Activated T-cell treated with anti-CD3 and anti-CD28 coated beads for 4 hours (primary cell): ENCODE measurements at regions not wholly inside any gene's neighbourhood (a gene's known extent, or its start where the extent isn't known, plus 50 kb on each side); places are given as distances from the start of the nearest gene placed in this dataset.
"Not testable (repeated sequence)": the region's sequence is repeated elsewhere in the genome, so short reads cannot be mapped to it uniquely, and the experiment has no call there.

Experiments
- DNase-seq: peaks from one replicate; pipeline ENCODE4 v3.0.0-alpha.2; 2020

DNA sequence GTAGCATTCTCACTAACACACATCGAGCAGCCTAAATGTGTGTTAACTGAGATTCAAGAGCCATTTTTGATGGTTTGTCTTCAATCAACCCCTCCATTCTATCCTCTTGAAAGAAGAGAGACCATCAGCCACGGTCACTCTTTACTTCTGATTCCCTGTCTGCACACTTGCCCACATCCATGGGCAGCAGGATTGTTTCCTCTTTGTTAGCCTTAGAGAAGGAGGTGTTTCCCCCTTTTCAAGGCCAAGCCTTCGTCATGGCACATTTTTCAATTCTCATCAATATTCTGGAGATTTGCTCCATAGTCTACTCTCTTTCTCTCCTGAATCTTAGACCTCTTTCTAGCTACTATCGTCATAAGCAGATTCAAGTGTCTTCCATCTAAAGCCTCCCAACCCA is 522.4 kb upstream of the NAALADL2 start:
- no peak for DNase-seq

GRCh38 chr3:174337227-174337626 is 521.9 kb upstream of the NAALADL2 start:
- DNase-seq: no peak

GRCh38 chr3:174340624-174341587 is 518.2 kb upstream of the NAALADL2 start:
- no peak for DNase-seq

DNA sequence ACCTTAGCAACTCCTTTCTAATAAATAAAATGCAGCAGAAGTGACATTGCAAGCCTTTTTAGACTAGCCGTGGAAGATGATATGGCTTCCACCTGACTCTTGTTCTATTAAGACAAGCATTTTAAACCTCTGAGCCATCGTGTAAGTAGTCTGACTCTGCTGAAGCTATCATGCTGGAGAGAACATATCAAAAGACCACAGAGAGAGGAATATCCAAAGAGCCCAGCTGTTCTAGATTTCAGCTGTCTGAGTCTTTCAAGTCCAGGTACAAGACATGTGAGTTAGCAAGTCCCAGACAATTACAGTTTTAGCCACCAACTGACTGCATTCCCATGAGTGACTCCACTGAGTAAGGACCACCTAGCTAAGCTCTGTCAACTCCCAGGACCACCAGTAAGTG is 517.0 kb upstream of the NAALADL2 start:
- DNase-seq: no peak

DNA sequence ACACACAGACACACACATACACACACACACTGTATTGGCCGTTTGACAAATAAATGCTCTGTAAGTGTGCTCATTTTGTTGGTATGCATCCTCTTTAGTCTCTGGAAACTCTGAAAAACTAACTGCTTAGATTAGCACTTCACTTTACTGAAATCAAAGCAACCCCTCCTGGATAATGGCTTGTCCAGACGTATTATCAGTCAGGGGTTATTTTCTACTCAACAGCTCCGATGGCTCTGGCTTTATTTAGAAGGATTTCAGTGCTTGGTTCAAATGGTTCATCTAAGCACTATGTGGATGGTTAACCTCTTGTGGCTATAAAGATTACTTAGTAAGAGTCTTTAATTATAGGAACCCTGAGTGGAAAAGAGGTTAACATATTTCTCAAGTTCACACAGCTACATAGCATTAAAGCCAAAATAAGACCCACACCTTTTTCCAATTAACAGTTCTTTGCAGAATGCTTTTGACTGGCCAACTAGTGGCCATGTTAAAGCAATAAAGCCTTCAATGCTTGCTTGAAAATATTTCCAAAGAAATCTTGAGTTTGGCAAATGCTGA is 516.1 kb upstream of the NAALADL2 start:
- no peak for DNase-seq

GRCh38 chr3:174346141-174346540 is 513.0 kb upstream of the NAALADL2 start:
- no peak for DNase-seq

- DNase-seq: no peak
Observed at GRCh38 chr3:174346571-174346970, 512.6 kb upstream of the NAALADL2 start.

- DNase-seq: no peak
Observed at GRCh38 chr3:174347474-174348138, 511.5 kb upstream of the NAALADL2 start.

- no peak for DNase-seq
Observed at GRCh38 chr3:174352227-174352626, 506.9 kb upstream of the NAALADL2 start.

DNA sequence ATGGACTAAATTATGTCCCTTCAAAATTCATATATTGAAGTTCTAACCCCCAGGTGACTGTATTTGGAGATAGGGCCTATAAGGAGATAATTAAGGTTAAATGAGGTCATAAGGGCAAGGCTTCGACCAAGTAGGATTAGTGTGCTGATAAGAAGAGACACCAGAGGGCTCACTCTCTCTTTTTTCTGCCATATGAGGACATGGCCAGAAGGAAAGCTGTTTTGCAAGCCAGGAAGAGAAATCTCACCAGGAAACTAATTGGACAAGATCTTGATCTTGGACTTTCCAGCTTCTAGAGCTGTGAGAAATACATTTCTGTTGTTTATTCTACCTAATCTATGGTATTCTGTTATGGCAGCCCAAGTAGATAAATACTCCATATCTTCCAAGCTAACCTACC is 503.6 kb upstream of the NAALADL2 start:
- DNase-seq: no peak

DNA sequence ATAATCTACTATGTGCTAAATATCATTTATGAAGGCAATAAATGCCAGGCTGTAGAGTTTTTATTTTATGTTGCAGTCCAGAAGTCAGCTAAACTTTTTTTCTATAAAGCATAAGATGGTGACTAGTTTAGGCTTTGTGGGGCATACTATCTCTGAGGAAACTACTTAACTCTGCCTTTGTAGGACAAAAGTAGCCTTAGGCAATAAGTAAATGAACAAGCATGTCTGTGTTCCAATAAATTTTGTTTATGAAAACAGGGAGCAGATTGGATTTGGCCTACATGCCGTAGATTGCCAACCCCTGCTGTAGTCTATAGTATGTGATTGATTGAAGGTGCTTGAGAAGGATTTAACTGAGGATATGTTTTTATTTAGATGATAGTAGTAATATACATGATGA is 502.5 kb upstream of the NAALADL2 start:
- DNase-seq: no peak

DNA sequence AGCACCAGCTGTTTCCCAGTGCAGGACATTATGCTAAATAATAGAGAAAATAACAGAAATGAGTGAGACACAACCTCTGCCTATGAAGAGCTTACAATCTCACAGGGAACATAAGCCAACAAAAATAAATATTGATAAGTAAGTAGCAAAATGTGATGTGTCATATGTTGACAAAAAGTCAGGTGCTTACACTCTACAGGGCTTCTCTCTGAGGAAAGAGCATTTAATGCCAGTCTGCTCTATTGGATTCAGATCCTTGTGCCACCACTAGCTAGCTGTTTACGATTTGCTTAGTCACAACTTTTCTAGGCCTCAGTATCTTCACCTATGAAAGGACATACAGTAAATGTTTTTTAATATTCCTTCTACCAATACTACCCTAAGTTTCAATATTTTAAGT is 500.9 kb upstream of the NAALADL2 start:
- no peak for DNase-seq

- no peak for DNase-seq
Observed at GRCh38 chr3:174362556-174362955, 496.6 kb upstream of the NAALADL2 start.

DNA sequence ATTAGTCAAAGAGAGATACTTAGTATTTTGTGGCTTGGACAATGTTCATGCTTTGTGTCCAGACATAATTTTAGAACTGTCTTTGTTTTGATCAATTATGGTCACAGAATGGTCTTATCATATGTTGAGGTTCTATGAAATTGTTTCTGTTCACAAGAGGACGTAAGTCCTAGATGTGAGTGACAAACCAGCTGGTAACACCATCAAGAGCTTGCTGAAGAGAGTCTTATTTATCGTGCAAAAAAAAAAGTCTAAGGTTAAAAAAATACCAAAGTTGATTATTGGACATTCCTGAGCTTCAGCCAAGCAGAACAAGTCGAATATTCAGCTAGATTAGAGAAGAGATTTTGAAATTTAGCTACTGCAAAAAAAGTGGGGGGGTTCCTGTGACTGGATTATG is 495.9 kb upstream of the NAALADL2 start:
- no peak for DNase-seq

DNA sequence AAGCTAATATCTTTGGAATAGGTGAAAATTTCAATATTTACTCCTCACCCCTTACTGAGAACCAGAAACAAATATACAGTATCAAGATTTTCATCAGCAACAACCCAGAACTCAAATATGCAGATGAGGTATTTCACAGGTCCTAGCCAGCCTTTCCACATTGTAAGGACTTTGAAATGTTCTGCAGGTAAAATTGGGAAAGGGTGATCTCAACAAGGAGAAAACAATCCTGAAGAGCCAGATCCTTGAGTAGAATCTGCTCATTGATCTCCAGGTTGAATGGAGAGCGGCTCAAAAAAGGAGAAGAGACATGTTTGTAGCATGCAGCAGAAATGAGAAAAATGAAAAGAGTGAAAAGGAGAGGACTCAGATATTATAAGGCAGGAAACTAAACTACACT is 493.3 kb upstream of the NAALADL2 start:
- no peak for DNase-seq

DNA sequence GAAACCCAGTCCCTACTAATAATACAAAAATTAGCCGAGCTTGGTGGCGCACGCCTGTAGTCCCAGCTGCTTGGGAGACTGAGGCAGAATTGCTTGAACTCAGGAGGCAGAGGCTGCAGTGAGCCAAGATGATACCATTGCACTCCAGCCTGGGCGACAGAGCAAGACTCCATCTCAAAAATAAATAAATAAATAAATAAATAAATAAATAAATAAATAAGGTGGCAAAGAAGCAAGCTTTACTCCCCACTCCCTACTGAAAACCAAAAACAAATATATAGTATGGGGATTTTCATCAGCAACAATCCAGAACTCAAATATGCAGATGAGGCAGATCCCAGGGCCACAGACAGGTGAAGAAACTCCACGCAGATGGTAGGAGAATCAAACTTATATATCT is 492.2 kb upstream of the NAALADL2 start:
- DNase-seq: not testable (repeated sequence)

DNA sequence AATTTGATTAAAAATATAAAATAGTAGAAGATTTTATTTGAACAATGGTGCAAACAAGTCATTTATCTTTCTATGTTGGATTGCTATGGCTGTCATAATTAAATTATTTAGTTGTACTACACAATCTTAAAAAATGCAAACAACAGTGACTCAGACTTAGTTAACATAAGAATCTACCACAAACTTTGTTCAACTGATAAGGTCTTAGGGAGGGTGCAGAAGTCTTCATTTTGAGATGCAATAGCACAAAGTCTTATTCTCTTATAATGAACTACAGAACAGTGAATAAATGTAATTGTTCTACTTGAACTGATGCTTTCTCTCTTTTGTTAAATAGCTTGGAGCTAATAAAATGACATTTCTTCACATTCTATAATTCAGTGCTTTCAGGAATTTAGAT is 482.8 kb upstream of the NAALADL2 start:
- DNase-seq: no peak

- no peak for DNase-seq
Observed at GRCh38 chr3:174377096-174377495, 482.0 kb upstream of the NAALADL2 start.

GRCh38 chr3:174377684-174378083 is 481.4 kb upstream of the NAALADL2 start:
- no peak for DNase-seq

DNA sequence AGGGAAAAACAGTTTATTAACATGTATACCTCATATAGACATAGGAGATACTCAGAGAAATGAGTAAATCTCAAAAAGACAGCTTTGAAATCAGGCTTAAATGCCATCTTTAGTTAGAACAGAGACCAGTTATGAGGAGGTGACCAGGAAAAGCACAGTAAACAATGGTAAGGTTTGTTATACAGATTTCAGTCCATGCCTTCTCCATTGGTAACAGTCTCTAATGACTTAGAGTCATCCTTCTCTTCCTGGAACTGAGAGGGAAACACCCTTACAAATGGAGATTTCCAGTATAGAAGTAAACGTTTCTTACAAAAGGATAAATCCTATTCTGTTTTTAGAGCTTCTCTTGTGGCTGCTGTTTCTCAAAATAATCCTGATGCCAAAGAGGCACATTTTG is 476.3 kb upstream of the NAALADL2 start:
- DNase-seq: no peak

DNA sequence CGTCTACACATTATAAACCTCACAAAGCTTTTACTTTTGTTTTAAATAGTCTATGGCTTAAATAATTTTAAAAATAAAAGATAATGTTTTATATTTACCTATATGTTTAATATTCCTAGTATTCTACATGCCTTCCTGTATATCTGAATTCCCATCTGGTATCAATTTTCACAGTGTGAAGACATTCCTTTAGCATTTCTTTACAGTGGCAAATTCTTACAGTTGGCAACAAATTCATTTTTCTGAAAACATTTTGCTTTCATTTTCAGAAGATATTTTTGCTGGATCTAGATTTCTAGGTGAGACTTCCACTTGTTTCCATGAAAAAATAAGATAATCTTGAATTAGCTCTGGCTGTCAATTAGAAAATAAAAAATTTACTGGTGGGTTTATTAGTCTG is 471.4 kb upstream of the NAALADL2 start:
- DNase-seq: no peak

DNA sequence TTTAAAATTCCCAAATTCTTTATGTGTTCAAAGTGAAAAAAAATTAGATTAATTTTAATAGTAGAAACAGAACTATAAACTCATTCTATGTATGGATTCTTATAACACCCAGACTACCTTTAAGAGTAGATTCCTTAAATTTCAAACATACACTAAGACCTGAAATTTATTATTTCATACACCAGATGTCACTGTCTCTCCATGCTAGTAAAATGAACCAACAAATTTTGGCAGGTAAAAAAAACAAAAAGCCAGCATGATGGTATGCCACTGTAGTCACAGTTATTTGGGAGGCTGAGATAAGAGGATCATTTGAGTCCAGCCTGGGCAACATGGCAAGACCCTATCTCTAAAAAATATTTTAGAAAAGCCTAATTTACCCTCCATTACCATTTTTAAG is 461.3 kb upstream of the NAALADL2 start:
- DNase-seq: no peak

GRCh38 chr3:174398761-174399160 is 460.4 kb upstream of the NAALADL2 start:
- DNase-seq: no peak

DNA sequence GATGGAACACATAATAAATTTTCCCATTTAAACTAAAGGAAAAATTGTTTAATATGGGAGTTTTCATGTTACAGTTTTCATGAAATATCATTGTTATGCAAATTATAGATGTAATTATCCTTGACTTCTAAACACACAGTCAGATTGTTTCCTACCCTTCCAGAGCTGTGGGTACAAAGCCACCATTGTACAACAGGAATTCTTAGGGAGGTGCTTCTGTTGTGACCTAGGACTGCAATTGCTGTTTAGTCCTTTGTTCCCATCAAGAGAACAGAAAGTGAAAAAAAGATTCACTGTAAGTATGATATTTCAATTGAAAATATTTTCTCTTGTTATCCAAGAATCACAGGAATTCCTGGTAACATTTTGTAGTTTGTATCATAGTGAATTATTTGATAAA is 455.3 kb upstream of the NAALADL2 start:
- no peak for DNase-seq
